ENCODE measurements at regions not wholly inside any gene's neighbourhood (a gene's known extent, or its start where the extent isn't known, plus 50 kb on each side); places are given as distances from the start of the nearest gene placed in this dataset.

DNA sequence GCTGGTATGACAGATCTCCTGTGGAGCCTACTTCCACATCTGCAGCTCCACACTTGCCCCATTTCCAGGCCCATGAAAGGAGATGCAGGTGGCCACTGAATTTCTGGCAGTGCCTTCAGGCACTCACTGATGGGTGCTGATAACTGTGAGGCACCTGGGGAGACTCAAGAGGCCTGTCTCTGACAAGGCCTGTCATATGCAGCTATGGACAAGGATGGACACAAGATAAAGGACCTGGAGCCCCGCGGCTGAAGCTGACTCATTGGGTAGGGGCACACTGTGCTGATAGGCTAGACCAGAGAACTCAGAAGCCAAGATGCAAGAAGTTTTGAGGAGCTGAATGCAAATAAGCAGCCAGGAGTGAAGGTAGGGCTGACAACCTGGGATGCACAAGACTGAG lies 81.0 kb upstream of the LRFN2 start (continued):
- TF ChIP-seq HMGXB4 (CRISPR knock-in tag; IDR thresholded peaks at IDR 0.05; ENCODE audit: borderline replicate concordance in 1 of 2, low read depth in 1 of 2) (no peak), ZNF224 (CRISPR knock-in tag; IDR thresholded peaks at IDR 0.05) (no peak), ELF3 (CRISPR knock-in tag; IDR thresholded peaks at IDR 0.05) (no peak)

DNA sequence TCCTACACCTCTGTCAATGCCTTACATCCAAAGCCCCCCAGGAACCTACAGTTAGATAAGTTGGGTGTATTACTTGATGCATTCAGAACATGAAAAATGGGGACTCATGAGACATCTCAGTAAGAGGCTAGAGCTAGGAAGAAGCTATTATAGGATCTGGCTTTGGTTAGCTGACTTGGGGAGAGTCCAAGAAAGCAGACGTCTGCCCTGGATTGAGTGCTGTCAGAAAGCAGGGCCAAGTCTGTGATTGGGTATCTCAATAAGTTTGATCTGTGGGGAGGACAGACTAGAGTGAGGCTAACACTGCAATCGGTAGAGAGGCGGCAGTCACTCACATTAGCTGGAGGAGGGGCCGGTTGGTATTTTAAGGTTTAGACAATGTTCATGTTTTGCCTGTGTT lies 79.4 kb upstream of the LRFN2 start:
- ATAC-seq, result no peak
- Histone ChIP-seq H3K4me3 (replicated peaks in 1 of 3; ENCODE audit: insufficient read depth in 1 of 3, low read depth in 2 of 3, low read length in 3 of 3) (no peak overlapping the region), H3K4me1 (ENCODE audit: insufficient read depth, low read length) (peaks cover 3% of the 10 kb centered on the region; the same call in 1 of the 2 replicates), H3K9ac (ENCODE audit: insufficient read depth, low read depth, low read length) (no peak overlapping the region), H3K79me2 (ENCODE audit: insufficient read depth, low read length) (no peaks in the 10 kb centered on the region), H3K4me2 (ENCODE audit: low read depth, low read length) (no peak overlapping the region), H4K20me1 (ENCODE audit: insufficient read depth, low read length) (no peaks in the 10 kb centered on the region), H3K36me3 (replicated peaks in 1 of 2; ENCODE audit: control insufficient read depth in 1 of 2, insufficient read depth in 2 of 2, low read length in 2 of 2) (no peaks in the 10 kb centered on the region), H3K27me3 (ENCODE audit: control insufficient read depth in 1 of 2, insufficient read depth in 2 of 2, low read length in 2 of 2) (0 out of 5 replicates have a peak, but pooled peaks cover 0 to 2% of the 10 kb centered on the region in 2 experiments), H3K27ac (ENCODE audit: extremely low read length, insufficient read depth, low read length) (no peak overlapping the region), H2AFZ (ENCODE audit: low read length) (no peak overlapping the region), H3K9me3 (ENCODE audit: low read length) (no peaks in the 10 kb centered on the region)
- FAIRE-seq, result no peak
- TF ChIP-seq THAP11 (CRISPR knock-in tag; IDR thresholded peaks at IDR 0.05) (no peak), ZNF776 (CRISPR knock-in tag; IDR thresholded peaks at IDR 0.05) (no peak), ZNF230 (CRISPR knock-in tag; IDR thresholded peaks at IDR 0.05) (no peak), ZNF563 (CRISPR knock-in tag; IDR thresholded peaks at IDR 0.05) (no peak), SMARCE1 (IDR thresholded peaks at IDR 0.05; ENCODE audit: borderline replicate concordance) (no peak), ZNF225 (CRISPR knock-in tag; IDR thresholded peaks at IDR 0.05) (no peak), SRF (IDR thresholded peaks at IDR 0.05; ENCODE audit: low read depth, low read length) (no peak), HIVEP1 (CRISPR knock-in tag; IDR thresholded peaks at IDR 0.05) (no peak), RARG (CRISPR knock-in tag; IDR thresholded peaks at IDR 0.05; ENCODE audit: low read depth) (no peak), AHR (CRISPR knock-in tag; IDR thresholded peaks at IDR 0.05) (no peak), TCF7 (IDR thresholded peaks at IDR 0.05; ENCODE audit: low read depth) (no peak), ZNF652 (CRISPR knock-in tag; IDR thresholded peaks at IDR 0.05; ENCODE audit: borderline replicate concordance, low read depth) (no peak), CBX1 (IDR thresholded peaks at IDR 0.05; ENCODE audit: low read depth) (no peak), ZNF510 (CRISPR knock-in tag; IDR thresholded peaks at IDR 0.05; ENCODE audit: low read depth) (no peak)
- TF ChIP-seq, protein P1, sequence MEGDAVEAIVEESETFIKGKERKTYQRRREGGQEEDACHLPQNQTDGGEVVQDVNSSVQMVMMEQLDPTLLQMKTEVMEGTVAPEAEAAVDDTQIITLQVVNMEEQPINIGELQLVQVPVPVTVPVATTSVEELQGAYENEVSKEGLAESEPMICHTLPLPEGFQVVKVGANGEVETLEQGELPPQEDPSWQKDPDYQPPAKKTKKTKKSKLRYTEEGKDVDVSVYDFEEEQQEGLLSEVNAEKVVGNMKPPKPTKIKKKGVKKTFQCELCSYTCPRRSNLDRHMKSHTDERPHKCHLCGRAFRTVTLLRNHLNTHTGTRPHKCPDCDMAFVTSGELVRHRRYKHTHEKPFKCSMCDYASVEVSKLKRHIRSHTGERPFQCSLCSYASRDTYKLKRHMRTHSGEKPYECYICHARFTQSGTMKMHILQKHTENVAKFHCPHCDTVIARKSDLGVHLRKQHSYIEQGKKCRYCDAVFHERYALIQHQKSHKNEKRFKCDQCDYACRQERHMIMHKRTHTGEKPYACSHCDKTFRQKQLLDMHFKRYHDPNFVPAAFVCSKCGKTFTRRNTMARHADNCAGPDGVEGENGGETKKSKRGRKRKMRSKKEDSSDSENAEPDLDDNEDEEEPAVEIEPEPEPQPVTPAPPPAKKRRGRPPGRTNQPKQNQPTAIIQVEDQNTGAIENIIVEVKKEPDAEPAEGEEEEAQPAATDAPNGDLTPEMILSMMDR (CRISPR knock-in tag; IDR thresholded peaks at IDR 0.05), result no peak
- CTCF ChIA-PET (ENCODE audit: low intra/inter-chr PET ratio, low total read pairs), result no interaction called here
- no peak for DNase-seq (ENCODE audit: low spot score)
- no TSS peak for BruUV-seq (replicated peaks)
- POLR2A ChIA-PET, result no interaction called here
- intact Hi-C loops (cut with micrococcal nuclease; ENCODE audit: unreplicated experiment) (no loop called here), in situ Hi-C loops (cut with HindIII; ENCODE audit: extremely low pct_ligation_motif_present, low pct_unique_long_range_greater_than_20kb) (no loop called here)
- 27% methylated on average over 4 of the region's 4 CpGs for WGBS (ENCODE audit: low lambda C conversion rate)
